ENCODE measurements at regions not wholly inside any gene's neighbourhood (a gene's known extent, or its start where the extent isn't known, plus 50 kb on each side); places are given as distances from the start of the nearest gene placed in this dataset.
"Not testable (repeated sequence)": the region's sequence is repeated elsewhere in the genome, so short reads cannot be mapped to it uniquely, and the experiment has no call there.

DNA sequence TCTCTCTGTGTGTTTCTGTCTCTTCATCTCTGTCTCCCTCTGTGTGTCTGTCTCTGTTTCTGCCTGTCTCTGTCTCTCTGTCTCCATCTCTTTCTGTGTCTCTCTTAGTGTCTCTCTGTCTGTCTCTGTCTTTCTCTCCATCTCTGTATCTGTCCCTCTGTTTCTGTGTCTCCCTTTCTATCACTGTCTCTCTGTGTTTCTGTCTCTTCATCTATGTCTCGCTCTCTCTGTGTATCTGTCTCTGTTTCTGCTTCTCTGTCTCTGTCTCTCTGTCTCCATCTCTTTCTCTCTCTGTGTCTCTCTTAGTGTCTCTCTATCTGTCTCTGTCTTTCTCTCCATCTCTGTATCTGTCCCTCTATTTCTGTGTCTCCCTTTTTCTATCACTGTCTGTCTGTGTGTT lies 4479.1 kb upstream of the OR11H1 start:
- H2BK5ac ChIP-seq (ENCODE audit: low read depth, low read length); H2AFZ ChIP-seq (ENCODE audit: low read length); H3K4me2 ChIP-seq (ENCODE audit: insufficient read depth in 1 of 2, low read depth in 2 of 2, low read length in 2 of 2); H2BK12ac ChIP-seq (ENCODE audit: low read depth, low read length); H2AK5ac ChIP-seq (ENCODE audit: low read depth, low read length); H4K91ac ChIP-seq (replicated peaks; ENCODE audit: insufficient read length, low read length); H3K23ac ChIP-seq (ENCODE audit: insufficient read length); H3K4me3 ChIP-seq (ENCODE audit: extremely low read depth in 1 of 4, insufficient read depth in 2 of 4, low read depth in 3 of 4, low read length in 4 of 4); H3K79me2 ChIP-seq (ENCODE audit: control insufficient read depth in 1 of 2, insufficient read depth in 2 of 2, low read length in 2 of 2); H3K79me1 ChIP-seq (ENCODE audit: low read depth, low read length); POLR2A ChIA-PET (ENCODE audit: partially characterized antibody); CTCF ChIA-PET (ENCODE audit: partially characterized antibody); FAIRE-seq; H3K4me1 ChIP-seq (replicated peaks in 1 of 4; ENCODE audit: control insufficient read depth in 3 of 4, insufficient read depth in 4 of 4, low read length in 3 of 4); H2BK120ac ChIP-seq (replicated peaks; ENCODE audit: low read depth, low read length); H3K9ac ChIP-seq (replicated peaks in 1 of 4; ENCODE audit: extremely low read depth in 1 of 4, low read depth in 3 of 4, low read length in 3 of 4); H2BK20ac ChIP-seq (ENCODE audit: low read length); H3K23me2 ChIP-seq (ENCODE audit: low read depth, low read length); H3K14ac ChIP-seq (ENCODE audit: insufficient read length); H3K27ac ChIP-seq (ENCODE audit: low read depth, low read length); DNase-seq (ENCODE audit: low read depth in 1 of 2, low spot score in 2 of 2); H3K27me3 ChIP-seq (replicated peaks in 1 of 4; ENCODE audit: control insufficient read depth in 3 of 4, extremely low read depth in 1 of 4, insufficient read depth in 3 of 4, low read length in 3 of 4); H3K36me3 ChIP-seq (ENCODE audit: control insufficient read depth in 2 of 4, insufficient read depth in 4 of 4, low read length in 3 of 4); H4K5ac ChIP-seq (ENCODE audit: insufficient read length, low read depth, low read length); H4K8ac ChIP-seq (ENCODE audit: extremely low read depth, insufficient read depth, low read length); H3K56ac ChIP-seq (replicated peaks; ENCODE audit: insufficient read length, low read depth, low read length); H3K18ac ChIP-seq (ENCODE audit: extremely low read depth, low read length); H3K4ac ChIP-seq (replicated peaks; ENCODE audit: insufficient read length, low read depth, low read length); H4K20me1 ChIP-seq (replicated peaks in 1 of 2; ENCODE audit: control insufficient read depth in 1 of 2, insufficient read depth in 2 of 2, low read length in 2 of 2); H2BK15ac ChIP-seq (ENCODE audit: low read length): not testable (repeated sequence)
- peaks cover 34 to 46% of the 10 kb centered on the region in 2 experiments for H3K9me3 ChIP-seq (ENCODE audit: insufficient read depth in 2 of 2, low read depth in 1 of 2, low read length in 1 of 2)
- WGBS, 2 experiments (ENCODE audit: extremely low coverage in 1 of 2, insufficient coverage in 1 of 2, insufficient read length in 1 of 2, insufficient replicate concordance in 2 of 2, low coverage in 1 of 2, low lambda C conversion rate in 2 of 2, missing lambda C conversion rate in 1 of 2), result 94% methylated on average over 1 of the region's 1 CpG; no CpG with 5 or more reads in 1 of the 2 experiments

DNA sequence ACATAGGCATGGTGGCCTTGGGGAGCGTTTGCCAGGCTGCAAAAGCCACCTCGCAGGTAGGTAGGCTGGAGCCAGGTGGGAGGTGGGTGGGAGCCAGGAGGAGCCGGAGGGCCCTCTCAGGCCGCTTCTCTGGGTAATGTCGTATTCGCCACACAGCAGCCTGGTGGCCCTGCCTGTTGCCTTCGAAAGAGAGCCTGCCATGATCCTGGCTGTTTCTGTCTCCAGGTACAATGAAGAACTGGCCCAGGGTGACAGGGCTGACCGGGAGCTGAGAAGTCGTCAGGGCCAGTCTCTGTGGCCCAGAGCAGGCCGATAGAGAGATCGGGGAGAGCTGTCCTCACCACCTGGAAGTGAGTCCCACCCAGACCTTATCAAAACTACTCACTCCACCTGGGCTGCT lies 4477.8 kb upstream of the OR11H1 start:
- H3K23me2 ChIP-seq (ENCODE audit: low read depth, low read length); DNase-seq (ENCODE audit: low read depth in 1 of 2, low spot score in 2 of 2); POLR2A ChIA-PET (ENCODE audit: partially characterized antibody); H3K4me3 ChIP-seq (ENCODE audit: extremely low read depth in 1 of 4, insufficient read depth in 2 of 4, low read depth in 3 of 4, low read length in 4 of 4); H2BK20ac ChIP-seq (ENCODE audit: low read length); H3K56ac ChIP-seq (replicated peaks; ENCODE audit: insufficient read length, low read depth, low read length); H3K4ac ChIP-seq (replicated peaks; ENCODE audit: insufficient read length, low read depth, low read length); H3K27me3 ChIP-seq (replicated peaks in 1 of 4; ENCODE audit: control insufficient read depth in 3 of 4, extremely low read depth in 1 of 4, insufficient read depth in 3 of 4, low read length in 3 of 4); H2BK5ac ChIP-seq (ENCODE audit: low read depth, low read length); H3K4me1 ChIP-seq (replicated peaks in 1 of 4; ENCODE audit: control insufficient read depth in 3 of 4, insufficient read depth in 4 of 4, low read length in 3 of 4); H2BK12ac ChIP-seq (ENCODE audit: low read depth, low read length); H3K23ac ChIP-seq (ENCODE audit: insufficient read length); H2BK120ac ChIP-seq (replicated peaks; ENCODE audit: low read depth, low read length); H2AK5ac ChIP-seq (ENCODE audit: low read depth, low read length); H2AFZ ChIP-seq (ENCODE audit: low read length); H3K4me2 ChIP-seq (ENCODE audit: insufficient read depth in 1 of 2, low read depth in 2 of 2, low read length in 2 of 2); H4K5ac ChIP-seq (ENCODE audit: insufficient read length, low read depth, low read length); FAIRE-seq; H3K36me3 ChIP-seq (ENCODE audit: control insufficient read depth in 2 of 4, insufficient read depth in 4 of 4, low read length in 3 of 4); H4K91ac ChIP-seq (replicated peaks; ENCODE audit: insufficient read length, low read length); H3K79me2 ChIP-seq (ENCODE audit: control insufficient read depth in 1 of 2, insufficient read depth in 2 of 2, low read length in 2 of 2); H4K20me1 ChIP-seq (replicated peaks in 1 of 2; ENCODE audit: control insufficient read depth in 1 of 2, insufficient read depth in 2 of 2, low read length in 2 of 2); H3K18ac ChIP-seq (ENCODE audit: extremely low read depth, low read length); CTCF ChIA-PET (ENCODE audit: partially characterized antibody); H4K8ac ChIP-seq (ENCODE audit: extremely low read depth, insufficient read depth, low read length); H2BK15ac ChIP-seq (ENCODE audit: low read length); H3K14ac ChIP-seq (ENCODE audit: insufficient read length); H3K27ac ChIP-seq (ENCODE audit: low read depth, low read length); H3K9ac ChIP-seq (replicated peaks in 1 of 4; ENCODE audit: extremely low read depth in 1 of 4, low read depth in 3 of 4, low read length in 3 of 4); H3K79me1 ChIP-seq (ENCODE audit: low read depth, low read length): not testable (repeated sequence)
- peaks cover 47 to 51% of the 10 kb centered on the region in 2 experiments for H3K9me3 ChIP-seq (ENCODE audit: insufficient read depth in 2 of 2, low read depth in 1 of 2, low read length in 1 of 2)
- WGBS, 2 experiments (ENCODE audit: extremely low coverage in 1 of 2, insufficient coverage in 1 of 2, insufficient read length in 1 of 2, insufficient replicate concordance in 2 of 2, low coverage in 1 of 2, low lambda C conversion rate in 2 of 2, missing lambda C conversion rate in 1 of 2), result 88% methylated on average over 9 of the region's 11 CpGs; no CpG with 5 or more reads in 1 of the 2 experiments
